Endothelial cell of umbilical vein (primary cell): ENCODE measurements at regions not wholly inside any gene's neighbourhood (a gene's known extent, or its start where the extent isn't known, plus 50 kb on each side); places are given as distances from the start of the nearest gene placed in this dataset.

Source experiments
- BruUV-seq: library from RNA; stranded (reverse); fragments of 400-500 nt; replicated peaks from 2 replicates; lab custom pipeline; 2021; lab: Mats Ljungman, UMichigan
- CTCF ChIA-PET: fragments of 300-600, 350-600 bp; sonication (Branson Sonifier 250); formaldehyde crosslinking; loops from one replicate; lab custom pipeline; 2021; ENCODE audit warnings: antibody characterized with exemption, inconsistent platforms; lab: Charles Lee
- POLR2A ChIA-PET: fragments of 300-600, 350-600 bp; sonication (Branson Sonifier 250); formaldehyde crosslinking; loops from one replicate; lab custom pipeline; 2021; ENCODE audit warnings: antibody characterized with exemption, inconsistent platforms; lab: Charles Lee
- DNase-seq: peaks from one replicate; pipeline ENCODE4 v3.0.0-alpha.2; 2011; ENCODE audit warnings: low read depth, low spot score
- FAIRE-seq: peaks from 2 replicates; lab custom pipeline; 2011; peaks lifted over from hg19 to GRCh38; lab: Jason Lieb, UNC
- H2AFZ ChIP-seq: 2 replicates; pipeline ENCODE4 v1.6.0; 2012; ENCODE audit warnings: low read depth, low read length, control low read depth, inconsistent platforms
- H3K27ac ChIP-seq: 2 replicates; pipeline ENCODE4 v1.5.1; 2011; ENCODE audit warnings: low read depth, mild to moderate bottlenecking, control low read depth, low read length, moderate library complexity; ENCODE audit not compliant: insufficient read depth
- H3K27me3 ChIP-seq, 2 experiments: 2 replicates each; pipeline versions ENCODE4 v1.6.0 to v1.6.1; 2011; ENCODE audit warnings: low read length in 2 of 2, mixed read lengths in 1 of 2; ENCODE audit not compliant: control insufficient read depth in 2 of 2, insufficient read depth in 2 of 2
- H3K36me3 ChIP-seq, 2 experiments: 2 replicates in 1 of 2; 3 replicates in 1 of 2; pipeline ENCODE4 v1.5.1; 2011; ENCODE audit warnings: low read length in 2 of 2, mild to moderate bottlenecking in 1 of 2, moderate library complexity in 1 of 2; ENCODE audit not compliant: control insufficient read depth in 2 of 2, insufficient read depth in 2 of 2; ENCODE audit errors: extremely low read depth in 1 of 2
- H3K4me1 ChIP-seq: 3 replicates; pipeline ENCODE4 v1.5.1; 2011; ENCODE audit warnings: mild to moderate bottlenecking, low read length; ENCODE audit not compliant: control insufficient read depth, insufficient read depth; ENCODE audit errors: extremely low read depth
- H3K4me2 ChIP-seq: 2 replicates; pipeline ENCODE4 v1.6.1; 2011; ENCODE audit warnings: low read length, control low read depth, mixed read lengths; ENCODE audit not compliant: insufficient read depth
- H3K4me3 ChIP-seq, 3 experiments: fragments of 200-600 bp in 1 of 3; sonication (generic), shearing (Covaris generic) in 1 of 3; replicated peaks in 1 of 3; 2 replicates each; pipeline ENCODE4 v1.5.1; 2011 to 2016; ENCODE audit warnings: control low read depth in 3 of 3, low read length in 3 of 3, mild to moderate bottlenecking in 2 of 3, inconsistent platforms in 1 of 3, low read depth in 1 of 3, moderate library complexity in 1 of 3; ENCODE audit not compliant: insufficient read depth in 1 of 3
- H3K79me2 ChIP-seq: 2 replicates; pipeline ENCODE4 v1.6.0; 2012; ENCODE audit warnings: low read length, inconsistent platforms; ENCODE audit not compliant: control insufficient read depth, insufficient read depth
- H3K9ac ChIP-seq: replicated peaks from 2 replicates; pipeline ENCODE3; 2011; ENCODE audit warnings: low read length, control low read depth; ENCODE audit not compliant: insufficient read depth; ENCODE audit errors: extremely low read depth
- H3K9me1 ChIP-seq: replicated peaks from 3 replicates; pipeline ENCODE4 v1.6.0; 2011; ENCODE audit warnings: mild to moderate bottlenecking, low read length; ENCODE audit not compliant: control insufficient read depth, insufficient read depth; ENCODE audit errors: extremely low read depth
- H3K9me3 ChIP-seq: replicated peaks from 2 replicates; pipeline ENCODE4 v1.5.1; 2012; ENCODE audit warnings: low read length, inconsistent platforms; ENCODE audit not compliant: control insufficient read depth, insufficient read depth
- H4K20me1 ChIP-seq: replicated peaks from 2 replicates; pipeline ENCODE3; 2011; ENCODE audit warnings: mild to moderate bottlenecking, low read length; ENCODE audit not compliant: control insufficient read depth, insufficient read depth; ENCODE audit errors: extremely low read depth
- EZH2 ChIP-seq: IDR thresholded peaks from 2 replicates; pipeline ENCODE4 v1.6.1; 2012; ENCODE audit warnings: borderline replicate concordance, low read depth, mild to moderate bottlenecking, moderate library complexity, low read length, inconsistent platforms; ENCODE audit not compliant: severe bottlenecking
- FOS ChIP-seq: IDR thresholded peaks from 2 replicates; pipeline ENCODE4 v1.6.1; 2011; ENCODE audit warnings: mild to moderate bottlenecking, low read length, moderate library complexity, borderline replicate concordance; ENCODE audit not compliant: insufficient read depth
- GATA2 ChIP-seq: IDR thresholded peaks from 2 replicates; pipeline ENCODE4 v1.7.0; 2011; ENCODE audit warnings: low read depth, mild to moderate bottlenecking, moderate library complexity, mixed read lengths, low read length; ENCODE audit not compliant: insufficient read length, insufficient read depth
- JUN ChIP-seq: IDR thresholded peaks from 2 replicates; pipeline ENCODE4 v1.6.1; 2011; ENCODE audit warnings: borderline replicate concordance, low read depth; ENCODE audit not compliant: insufficient read length, insufficient read depth
- MAX ChIP-seq: IDR thresholded peaks from 2 replicates; pipeline ENCODE4 v1.6.1; 2011; ENCODE audit not compliant: insufficient read depth, insufficient read length
- MYC ChIP-seq: IDR thresholded peaks from one replicate; pipeline ENCODE4 v1.6.1; 2011; ENCODE audit warnings: mild to moderate bottlenecking, low read depth, low read length
- POLR2A ChIP-seq: IDR thresholded peaks from 2 replicates; pipeline ENCODE4 v1.6.1; 2012; ENCODE audit warnings: low read depth, mild to moderate bottlenecking, control low read depth, low read length
- POLR2AphosphoS5 ChIP-seq: IDR thresholded peaks from 2 replicates; pipeline ENCODE4 v1.6.1; 2012; ENCODE audit warnings: low read depth, mild to moderate bottlenecking, control low read depth, low read length, moderate library complexity; ENCODE audit not compliant: insufficient read depth
- dilution Hi-C: fragments of 300-500 bp; cut with MboI; formaldehyde crosslinking; loops from one replicate; pipeline ENCODE4 v1.15.0; 2019; ENCODE audit warnings: low sequenced_read_pairs; ENCODE audit not compliant: extremely low pct_ligation_motif_present
- intact Hi-C: fragments of 100-400 bp; cut with micrococcal nuclease; formaldehyde crosslinking; loops from one replicate; pipeline ENCODE4 v1.10.0; 2022
- TF ChIP-seq, protein P1 (sequence below), 2 donors: IDR thresholded peaks; 1 replicate in 1 of 2; 2 replicates in 1 of 2; pipeline ENCODE4 v1.5.1; 2011; ENCODE audit warnings: low read length in 2 of 2, mild to moderate bottlenecking in 2 of 2, moderate library complexity in 2 of 2, control low read depth in 1 of 2, inconsistent platforms in 1 of 2, low read depth in 1 of 2; ENCODE audit not compliant: insufficient read depth in 1 of 2; ENCODE audit errors: extremely low read depth in 1 of 2

DNA sequence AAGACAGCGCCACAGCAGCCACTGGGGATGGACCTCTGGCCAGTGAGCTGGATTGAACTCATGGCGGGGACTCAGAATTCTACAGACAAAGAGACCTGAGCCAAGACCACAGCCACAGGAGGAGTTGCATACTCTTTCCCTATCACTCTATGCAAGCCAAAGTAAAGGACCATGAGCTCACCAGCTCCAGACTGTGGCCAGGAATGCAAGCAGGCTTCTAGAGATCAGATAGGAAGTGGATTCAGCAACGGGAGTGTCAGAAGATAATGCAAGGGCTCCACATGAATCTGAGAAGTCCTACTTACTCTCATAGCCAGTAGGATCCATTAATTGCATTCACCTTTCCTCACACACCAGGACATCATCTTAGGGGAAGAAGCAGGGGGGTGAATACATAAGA lies 415.4 kb upstream of the POU3F3 start:
- POLR2A ChIA-PET: no interaction called here
- no peaks in the 10 kb centered on the region for H4K20me1 ChIP-seq
- peaks cover 10% of the 10 kb centered on the region for H3K9me3 ChIP-seq
- no peaks in the 10 kb centered on the region for H3K36me3 ChIP-seq
- TF ChIP-seq FOS (no peak), GATA2 (no peak), MYC (no peak), POLR2A (no peak), MAX (no peak), EZH2 (no peak), JUN (no peak), POLR2AphosphoS5 (no peak)
- TF ChIP-seq, protein P1, sequence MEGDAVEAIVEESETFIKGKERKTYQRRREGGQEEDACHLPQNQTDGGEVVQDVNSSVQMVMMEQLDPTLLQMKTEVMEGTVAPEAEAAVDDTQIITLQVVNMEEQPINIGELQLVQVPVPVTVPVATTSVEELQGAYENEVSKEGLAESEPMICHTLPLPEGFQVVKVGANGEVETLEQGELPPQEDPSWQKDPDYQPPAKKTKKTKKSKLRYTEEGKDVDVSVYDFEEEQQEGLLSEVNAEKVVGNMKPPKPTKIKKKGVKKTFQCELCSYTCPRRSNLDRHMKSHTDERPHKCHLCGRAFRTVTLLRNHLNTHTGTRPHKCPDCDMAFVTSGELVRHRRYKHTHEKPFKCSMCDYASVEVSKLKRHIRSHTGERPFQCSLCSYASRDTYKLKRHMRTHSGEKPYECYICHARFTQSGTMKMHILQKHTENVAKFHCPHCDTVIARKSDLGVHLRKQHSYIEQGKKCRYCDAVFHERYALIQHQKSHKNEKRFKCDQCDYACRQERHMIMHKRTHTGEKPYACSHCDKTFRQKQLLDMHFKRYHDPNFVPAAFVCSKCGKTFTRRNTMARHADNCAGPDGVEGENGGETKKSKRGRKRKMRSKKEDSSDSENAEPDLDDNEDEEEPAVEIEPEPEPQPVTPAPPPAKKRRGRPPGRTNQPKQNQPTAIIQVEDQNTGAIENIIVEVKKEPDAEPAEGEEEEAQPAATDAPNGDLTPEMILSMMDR (IDR thresholded peaks at IDR 0.05; ENCODE audit: extremely low read depth in 1 of 2, insufficient read depth in 1 of 2, low read depth in 1 of 2, low read length in 2 of 2): no peak
- CTCF ChIA-PET: no interaction called here
- intact Hi-C loops (no loop called here), dilution Hi-C loops (no loop called here)
- FAIRE-seq (no peak), DNase-seq (no peak)
- BruUV-seq: no TSS peak
- H3K9ac ChIP-seq: no peak overlapping the region
- H3K9me1 ChIP-seq: no peaks in the 10 kb centered on the region
- no peaks in the 10 kb centered on the region for H3K27me3 ChIP-seq
- no peaks in the 10 kb centered on the region for H3K4me1 ChIP-seq
- H3K4me2 ChIP-seq: no peak overlapping the region
- no peak overlapping the region for H2AFZ ChIP-seq
- no peak overlapping the region for H3K27ac ChIP-seq
- no peaks in the 10 kb centered on the region for H3K79me2 ChIP-seq
- no peak overlapping the region for H3K4me3 ChIP-seq
